ENCODE measurements at regions not wholly inside any gene's neighbourhood (a gene's known extent, or its start where the extent isn't known, plus 50 kb on each side); places are given as distances from the start of the nearest gene placed in this dataset.
A peak's percentile ranks its signal among the peaks of the same experiment; 100 is the strongest.

GRCh38 chr13:44191103-44191502 lies 182.5 kb upstream of the SERP2 start:
- no peak for DNase-seq

- peak; percentile 29 to 74 (median 55) for DNase-seq
Measured at GRCh38 chr13:44191504-44192171, 182.0 kb upstream of the SERP2 start.

- DNase-seq = no peak
Measured at GRCh38 chr13:44193731-44194130, 179.9 kb upstream of the SERP2 start.

GRCh38 chr13:44195245-44195644 lies 178.4 kb upstream of the SERP2 start:
- DNase-seq = no peak

- DNase-seq = no peak
Measured at GRCh38 chr13:44196196-44196751, 177.3 kb upstream of the SERP2 start.

- no peak for DNase-seq
Measured at GRCh38 chr13:44197791-44198770, 175.5 kb upstream of the SERP2 start.

- DNase-seq = no peak
Measured at GRCh38 chr13:44198826-44199225, 174.8 kb upstream of the SERP2 start.

- DNase-seq = no peak
Measured at GRCh38 chr13:44199627-44200207, 173.9 kb upstream of the SERP2 start.

GRCh38 chr13:44206434-44206833 lies 167.2 kb upstream of the SERP2 start:
- peak; percentile 52 to 74 (median 68) for DNase-seq

- DNase-seq = no peak
Measured at GRCh38 chr13:44207476-44207875, 166.1 kb upstream of the SERP2 start.

GRCh38 chr13:44210525-44210924 lies 163.1 kb upstream of the SERP2 start:
- DNase-seq = no peak

- DNase-seq = no peak
Measured at GRCh38 chr13:44211286-44211685, 162.3 kb upstream of the SERP2 start.

GRCh38 chr13:44211704-44212346 lies 161.8 kb upstream of the SERP2 start:
- DNase-seq = no peak

- no peak for DNase-seq
Measured at GRCh38 chr13:44212633-44213396, 160.8 kb upstream of the SERP2 start.

GRCh38 chr13:44218501-44219240 lies 155.0 kb upstream of the SERP2 start:
- DNase-seq = no peak

- no peak for DNase-seq
Measured at GRCh38 chr13:44219577-44220548, 153.8 kb upstream of the SERP2 start.

GRCh38 chr13:44220948-44221347 lies 152.7 kb upstream of the SERP2 start:
- DNase-seq = no peak

- no peak for DNase-seq
Measured at GRCh38 chr13:44221657-44222056, 152.0 kb upstream of the SERP2 start.

- DNase-seq = no peak
Measured at GRCh38 chr13:44223770-44224444, 149.7 kb upstream of the SERP2 start.
